Posterior cingulate gyrus (tissue), 11 donors: ENCODE measurements at regions not wholly inside any gene's neighbourhood (a gene's known extent, or its start where the extent isn't known, plus 50 kb on each side); places are given as distances from the start of the nearest gene placed in this dataset.
A peak's percentile ranks its signal among the peaks of the same experiment; 100 is the strongest.

Experiments
- DNase-seq, 10 donors: peaks; one replicate each; pipeline versions ENCODE4 v3.0.0 to v3.0.0-alpha.2; 2020 to 2021; ENCODE audit warnings: mixed read lengths in 3 of 10
- intact Hi-C: fragments of 100-400 bp; cut with DNase I; formaldehyde crosslinking; loops from one replicate; pipeline ENCODE4 v1.15.1; 2023

GRCh38 chr3:24594161-24594560, 99.5 kb upstream of the THRB start:
- intact Hi-C loops, result no loop called here
- no peak for DNase-seq

GRCh38 chr3:24595796-24596195, 101.1 kb upstream of the THRB start:
- DNase-seq, result no peak
- intact Hi-C loops, result no loop called here

- intact Hi-C loops, result no loop called here
- DNase-seq, result no peak
These were observed 102.0 kb upstream of the THRB start for GRCh38 chr3:24596626-24597025.

- no peak for DNase-seq
- intact Hi-C loops, result no loop called here
These were observed 104.2 kb upstream of the THRB start for GRCh38 chr3:24598695-24599470.

- DNase-seq, result no peak
- intact Hi-C loops, result no loop called here
These were observed 106.7 kb upstream of the THRB start for GRCh38 chr3:24601066-24601939.

GRCh38 chr3:24604215-24604614, 109.6 kb upstream of the THRB start:
- intact Hi-C loops, result no loop called here
- no peak for DNase-seq

GRCh38 chr3:24605511-24606028, 110.9 kb upstream of the THRB start:
- no peak for DNase-seq
- intact Hi-C loops, result no loop called here

- intact Hi-C loops, result no loop called here
- DNase-seq, result no peak
These were observed 112.6 kb upstream of the THRB start for GRCh38 chr3:24607281-24607680.

- intact Hi-C loops, result no loop called here
- DNase-seq, result peak in 4 of 10 donors; percentile 12 to 72 (median 43)
These were observed 114.2 kb upstream of the THRB start for GRCh38 chr3:24608701-24609390.

GRCh38 chr3:24614359-24614758, 119.7 kb upstream of the THRB start:
- intact Hi-C loops, result no loop called here
- DNase-seq, result no peak

- intact Hi-C loops, result no loop called here
- no peak for DNase-seq
These were observed 120.5 kb upstream of the THRB start for GRCh38 chr3:24615177-24615576.

GRCh38 chr3:24616110-24616829, 121.6 kb upstream of the THRB start:
- DNase-seq, result no peak
- intact Hi-C loops, result no loop called here

GRCh38 chr3:24622138-24622537, 127.5 kb upstream of the THRB start:
- intact Hi-C loops, result no loop called here
- DNase-seq, result no peak

- intact Hi-C loops, result no loop called here
- DNase-seq, result no peak
These were observed 128.1 kb upstream of the THRB start for GRCh38 chr3:24622696-24623225.

GRCh38 chr3:24623657-24624056, 129.0 kb upstream of the THRB start:
- intact Hi-C loops, result no loop called here
- no peak for DNase-seq

GRCh38 chr3:24624938-24625681, 130.5 kb upstream of the THRB start:
- intact Hi-C loops, result no loop called here
- no peak for DNase-seq

- intact Hi-C loops, result no loop called here
- no peak for DNase-seq
These were observed 134.0 kb upstream of the THRB start for GRCh38 chr3:24628523-24629258.

GRCh38 chr3:24631481-24631880, 136.8 kb upstream of the THRB start:
- intact Hi-C loops, result no loop called here
- no peak for DNase-seq

- intact Hi-C loops, result no loop called here
- no peak for DNase-seq
These were observed 144.4 kb upstream of the THRB start for GRCh38 chr3:24639061-24639460.
